GM12878 (cell line): ENCODE measurements at regions not wholly inside any gene's neighbourhood (a gene's known extent, or its start where the extent isn't known, plus 50 kb on each side); places are given as distances from the start of the nearest gene placed in this dataset.

ENCODE experiments used
- ATAC-seq: fragments of 200-7000 bp; cut with Tn5 transposase; 3 replicates; pipeline ENCODE4 v1.9.1; 2020; ENCODE audit warnings: mild to moderate bottlenecking, moderate library complexity
- BruUV-seq: library from RNA; stranded (reverse); fragments of 400-500 nt; replicated peaks from 2 replicates; lab custom pipeline; 2021; lab: Mats Ljungman, UMichigan
- CTCF ChIA-PET: fragments of 300-600 bp; sonication (Branson Sonifier 250); formaldehyde crosslinking; extraction: SDS; loops from one replicate; lab custom pipeline; 2021; ENCODE audit warnings: inconsistent platforms; lab: Yijun Ruan, JAX
- POLR2A ChIA-PET: fragments of 350-600 bp; formaldehyde crosslinking; extraction: SDS; loops from one replicate; lab custom pipeline; 2021; ENCODE audit warnings: inconsistent platforms; lab: Charles Lee
- RAD21 ChIA-PET: fragments of 300-600 bp; sonication (Branson Sonifier 250); formaldehyde crosslinking; loops from one replicate; lab custom pipeline; 2023; ENCODE audit warnings: antibody characterized with exemption; ENCODE audit not compliant: unreplicated experiment; lab: Charles Lee
- SMC1A ChIA-PET: fragments of 300-600 bp; sonication (Branson Sonifier 250); formaldehyde crosslinking; loops from one replicate; lab custom pipeline; 2023; ENCODE audit not compliant: unreplicated experiment, uncharacterized antibody; lab: Charles Lee
- DNase-seq: peaks from one replicate; pipeline ENCODE4 v3.0.0-alpha.2; 2011; ENCODE audit warnings: low read depth, low spot score
- FAIRE-seq: peaks from 3 replicates; lab custom pipeline; 2011; peaks lifted over from hg19 to GRCh38; lab: Jason Lieb, UNC
- H2AFZ ChIP-seq: 2 replicates; pipeline ENCODE4 v1.6.0; 2011; ENCODE audit warnings: low read depth, low read length, control low read depth; ENCODE audit not compliant: control insufficient read depth
- H3K27ac ChIP-seq: 2 replicates; pipeline ENCODE4 v1.5.1; 2011; ENCODE audit warnings: control low read depth; ENCODE audit not compliant: control insufficient read depth, insufficient read depth
- H3K27me3 ChIP-seq, 2 experiments: replicated peaks in 1 of 2; 2 replicates each; pipeline versions ENCODE4 v1.6.0 to v1.6.1; 2011; ENCODE audit warnings: low read length in 1 of 2; ENCODE audit not compliant: control insufficient read depth in 2 of 2, insufficient read depth in 2 of 2
- H3K36me3 ChIP-seq, 2 experiments: 2 replicates each; pipeline ENCODE4 v1.5.1; 2011; ENCODE audit warnings: low read length in 1 of 2; ENCODE audit not compliant: control insufficient read depth in 2 of 2, insufficient read depth in 2 of 2
- H3K4me1 ChIP-seq: 2 replicates; pipeline ENCODE4 v1.6.1; 2011; ENCODE audit warnings: mild to moderate bottlenecking, low read length, moderate library complexity, mixed read lengths; ENCODE audit not compliant: control insufficient read depth, insufficient read depth
- H3K4me2 ChIP-seq: 2 replicates; pipeline ENCODE4 v1.6.0; 2011; ENCODE audit warnings: control low read depth; ENCODE audit not compliant: control insufficient read depth, insufficient read depth
- H3K4me3 ChIP-seq: fragments of 200-600 bp; sonication (generic); 2 replicates; pipeline ENCODE4 v1.5.1; 2016
- H3K79me2 ChIP-seq: 2 replicates; pipeline ENCODE4 v1.6.0; 2011; ENCODE audit warnings: low read length; ENCODE audit not compliant: control insufficient read depth, insufficient read depth
- H3K9ac ChIP-seq: 2 replicates; pipeline ENCODE4 v1.8.0; 2011; ENCODE audit warnings: low read length, control low read depth, mixed read lengths; ENCODE audit not compliant: control insufficient read depth, insufficient read depth
- H3K9me3 ChIP-seq: replicated peaks from 3 replicates; pipeline ENCODE4 v1.5.1; 2011; ENCODE audit warnings: mild to moderate bottlenecking, low read length; ENCODE audit not compliant: control insufficient read depth, insufficient read depth
- H4K20me1 ChIP-seq: 2 replicates; pipeline ENCODE4 v1.6.0; 2011; ENCODE audit not compliant: control insufficient read depth, insufficient read depth
- ELK1 ChIP-seq: IDR thresholded peaks from 2 replicates; pipeline ENCODE4 v1.6.1; 2012; ENCODE audit warnings: low read depth, low read length, improper control_type of control experiment
- ESRRA ChIP-seq: IDR thresholded peaks from 2 replicates; pipeline ENCODE4 v1.6.1; 2012; ENCODE audit warnings: mild to moderate bottlenecking, low read length, improper control_type of control experiment
- IKZF1 ChIP-seq: fragments of 450-650 bp; conservative IDR thresholded peaks from 2 replicates; pipeline ENCODE4 v1.6.1; 2017; ENCODE audit warnings: antibody characterized with exemption, mild to moderate bottlenecking
- KAT2A ChIP-seq: conservative IDR thresholded peaks from 2 replicates; pipeline ENCODE4 v1.6.1; 2011; ENCODE audit warnings: low read depth, low read length; ENCODE audit not compliant: control insufficient read depth
- MEF2B ChIP-seq: fragments of 450-650 bp; IDR thresholded peaks from 2 replicates; pipeline ENCODE4 v1.6.1; 2018; ENCODE audit warnings: mild to moderate bottlenecking, moderate library complexity; ENCODE audit not compliant: partially characterized antibody, poor library complexity, severe bottlenecking
- MYB ChIP-seq: fragments of 150-350 bp; IDR thresholded peaks from 2 replicates; pipeline ENCODE4 v1.6.1; 2014; ENCODE audit warnings: mild to moderate bottlenecking, low read depth, low read length, borderline replicate concordance
- NBN ChIP-seq: fragments of 450-650 bp; IDR thresholded peaks from 2 replicates; pipeline ENCODE4 v1.6.1; 2016
- NFIC ChIP-seq: IDR thresholded peaks from 2 replicates; pipeline ENCODE4 v1.6.1; 2012; ENCODE audit warnings: low read depth, mild to moderate bottlenecking, inconsistent platforms, low read length, moderate library complexity
- PML ChIP-seq: IDR thresholded peaks from 2 replicates; pipeline ENCODE4 v1.6.1; 2012; ENCODE audit warnings: low read length, inconsistent platforms
- POLR2A ChIP-seq: IDR thresholded peaks from 2 replicates; pipeline ENCODE4 v1.6.1; 2011; ENCODE audit warnings: low read depth, mild to moderate bottlenecking, low read length
- SMAD1 ChIP-seq: fragments of 450-650 bp; IDR thresholded peaks from 2 replicates; pipeline ENCODE4 v1.6.1; 2018; ENCODE audit warnings: mild to moderate bottlenecking, low read depth; ENCODE audit not compliant: partially characterized antibody
- TAF1 ChIP-seq: IDR thresholded peaks from 2 replicates; pipeline ENCODE4 v1.6.1; 2011; ENCODE audit warnings: mild to moderate bottlenecking, low read depth, low read length, borderline replicate concordance
- YY1 ChIP-seq: IDR thresholded peaks from 2 replicates; pipeline ENCODE4 v1.6.1; 2011; ENCODE audit warnings: low read depth, mild to moderate bottlenecking, low read length
- WGBS: methylation state at CpG from one replicate; pipeline ENCODE4 v1.1.6; 2016; ENCODE audit warnings: low lambda C conversion rate; ENCODE audit not compliant: insufficient replicate concordance, insufficient coverage; ENCODE audit errors: missing lambda C conversion rate; 5-methylcytosine and 5-hydroxymethylcytosine counted together
- in situ Hi-C: fragments of 300-500 bp; cut with MboI; formaldehyde crosslinking; loops from 9 replicates; pipeline ENCODE4 v1.14.3; 2018; ENCODE audit warnings: mixed read lengths
- intact Hi-C: fragments of 100-400 bp; cut with micrococcal nuclease; formaldehyde crosslinking; loops from one replicate; pipeline ENCODE4 v1.14.2; 2022; ENCODE audit not compliant: unreplicated experiment
- TF ChIP-seq, protein P1 (sequence below): fragments of 450-650 bp; IDR thresholded peaks from 2 replicates; pipeline ENCODE4 v1.6.1; 2018; ENCODE audit warnings: borderline replicate concordance, mild to moderate bottlenecking; ENCODE audit not compliant: partially characterized antibody
- TF ChIP-seq, protein P2 (sequence below): IDR thresholded peaks from 2 replicates; pipeline ENCODE4 v1.6.1; 2011; ENCODE audit warnings: borderline replicate concordance, low read depth, mild to moderate bottlenecking, moderate library complexity, low read length; ENCODE audit not compliant: insufficient read depth, poor library complexity, severe bottlenecking
- TF ChIP-seq, protein P3 (sequence below): IDR thresholded peaks from 2 replicates; pipeline ENCODE4 v1.6.1; 2012; ENCODE audit warnings: mild to moderate bottlenecking, low read depth, low read length

DNA sequence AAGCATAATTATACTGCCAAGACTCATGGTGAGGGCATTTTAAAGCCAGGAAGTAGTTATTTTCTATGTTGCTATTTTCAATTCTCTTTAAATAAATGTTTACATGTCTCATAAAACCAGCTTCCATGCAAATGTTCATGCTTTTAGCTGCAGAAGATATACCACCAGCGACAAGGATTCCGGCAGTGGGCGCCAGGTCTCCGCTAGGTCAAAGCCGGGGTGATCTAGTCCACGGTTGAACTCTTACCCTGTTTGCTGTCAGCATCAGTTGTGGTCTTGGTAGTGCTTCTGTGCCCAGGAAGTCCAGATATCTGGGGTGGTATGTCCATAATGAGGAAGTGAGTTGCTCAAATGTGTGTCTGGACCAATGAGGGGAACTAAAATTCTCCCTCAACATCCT is 265.7 kb downstream of the BRD1 start:
- no peak overlapping the region for H3K27ac ChIP-seq
- H4K20me1 ChIP-seq = no peaks in the 10 kb centered on the region
- POLR2A ChIA-PET = no interaction called here
- H3K4me1 ChIP-seq = no peaks in the 10 kb centered on the region
- no peak overlapping the region for H2AFZ ChIP-seq
- BruUV-seq = no TSS peak
- no peak overlapping the region for H3K4me2 ChIP-seq
- in situ Hi-C loops = no loop called here
- H3K27me3 ChIP-seq = no peaks in the 10 kb centered on the region
- no peak for FAIRE-seq
- CTCF ChIA-PET = interaction anchor here (0.6 kb wide), 1 partner anchor 488 kb away, joined by 3 read pairs; no protein-coding TSS in a partner anchor
- H3K9ac ChIP-seq = no peak overlapping the region
- H3K36me3 ChIP-seq = no peaks in the 10 kb centered on the region
- SMC1A ChIA-PET = no interaction called here
- H3K4me3 ChIP-seq = no peak overlapping the region
- 35% methylated on average over 6 of the region's 6 CpGs for WGBS
- no peak for DNase-seq
- no peak for TF ChIP-seq MYB
- no peak for TF ChIP-seq PML
- no peak for TF ChIP-seq KAT2A
- TF ChIP-seq ESRRA = no peak
- no peak for TF ChIP-seq ELK1
- no peak for TF ChIP-seq IKZF1
- TF ChIP-seq, protein P1, sequence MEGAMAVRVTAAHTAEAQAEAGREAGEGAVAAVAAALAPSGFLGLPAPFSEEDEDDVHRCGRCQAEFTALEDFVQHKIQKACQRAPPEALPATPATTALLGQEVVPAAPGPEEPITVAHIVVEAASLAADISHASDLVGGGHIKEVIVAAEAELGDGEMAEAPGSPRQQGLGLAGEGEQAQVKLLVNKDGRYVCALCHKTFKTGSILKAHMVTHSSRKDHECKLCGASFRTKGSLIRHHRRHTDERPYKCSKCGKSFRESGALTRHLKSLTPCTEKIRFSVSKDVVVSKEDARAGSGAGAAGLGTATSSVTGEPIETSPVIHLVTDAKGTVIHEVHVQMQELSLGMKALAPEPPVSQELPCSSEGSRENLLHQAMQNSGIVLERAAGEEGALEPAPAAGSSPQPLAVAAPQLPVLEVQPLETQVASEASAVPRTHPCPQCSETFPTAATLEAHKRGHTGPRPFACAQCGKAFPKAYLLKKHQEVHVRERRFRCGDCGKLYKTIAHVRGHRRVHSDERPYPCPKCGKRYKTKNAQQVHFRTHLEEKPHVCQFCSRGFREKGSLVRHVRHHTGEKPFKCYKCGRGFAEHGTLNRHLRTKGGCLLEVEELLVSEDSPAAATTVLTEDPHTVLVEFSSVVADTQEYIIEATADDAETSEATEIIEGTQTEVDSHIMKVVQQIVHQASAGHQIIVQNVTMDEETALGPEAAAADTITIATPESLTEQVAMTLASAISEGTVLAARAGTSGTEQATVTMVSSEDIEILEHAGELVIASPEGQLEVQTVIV = no peak
- TF ChIP-seq, protein P2, sequence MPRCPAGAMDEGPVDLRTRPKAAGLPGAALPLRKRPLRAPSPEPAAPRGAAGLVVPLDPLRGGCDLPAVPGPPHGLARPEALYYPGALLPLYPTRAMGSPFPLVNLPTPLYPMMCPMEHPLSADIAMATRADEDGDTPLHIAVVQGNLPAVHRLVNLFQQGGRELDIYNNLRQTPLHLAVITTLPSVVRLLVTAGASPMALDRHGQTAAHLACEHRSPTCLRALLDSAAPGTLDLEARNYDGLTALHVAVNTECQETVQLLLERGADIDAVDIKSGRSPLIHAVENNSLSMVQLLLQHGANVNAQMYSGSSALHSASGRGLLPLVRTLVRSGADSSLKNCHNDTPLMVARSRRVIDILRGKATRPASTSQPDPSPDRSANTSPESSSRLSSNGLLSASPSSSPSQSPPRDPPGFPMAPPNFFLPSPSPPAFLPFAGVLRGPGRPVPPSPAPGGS = no peak
- TF ChIP-seq SMAD1 = no peak
- TF ChIP-seq NFIC = no peak
- no peak for TF ChIP-seq YY1
- TF ChIP-seq, protein P3, sequence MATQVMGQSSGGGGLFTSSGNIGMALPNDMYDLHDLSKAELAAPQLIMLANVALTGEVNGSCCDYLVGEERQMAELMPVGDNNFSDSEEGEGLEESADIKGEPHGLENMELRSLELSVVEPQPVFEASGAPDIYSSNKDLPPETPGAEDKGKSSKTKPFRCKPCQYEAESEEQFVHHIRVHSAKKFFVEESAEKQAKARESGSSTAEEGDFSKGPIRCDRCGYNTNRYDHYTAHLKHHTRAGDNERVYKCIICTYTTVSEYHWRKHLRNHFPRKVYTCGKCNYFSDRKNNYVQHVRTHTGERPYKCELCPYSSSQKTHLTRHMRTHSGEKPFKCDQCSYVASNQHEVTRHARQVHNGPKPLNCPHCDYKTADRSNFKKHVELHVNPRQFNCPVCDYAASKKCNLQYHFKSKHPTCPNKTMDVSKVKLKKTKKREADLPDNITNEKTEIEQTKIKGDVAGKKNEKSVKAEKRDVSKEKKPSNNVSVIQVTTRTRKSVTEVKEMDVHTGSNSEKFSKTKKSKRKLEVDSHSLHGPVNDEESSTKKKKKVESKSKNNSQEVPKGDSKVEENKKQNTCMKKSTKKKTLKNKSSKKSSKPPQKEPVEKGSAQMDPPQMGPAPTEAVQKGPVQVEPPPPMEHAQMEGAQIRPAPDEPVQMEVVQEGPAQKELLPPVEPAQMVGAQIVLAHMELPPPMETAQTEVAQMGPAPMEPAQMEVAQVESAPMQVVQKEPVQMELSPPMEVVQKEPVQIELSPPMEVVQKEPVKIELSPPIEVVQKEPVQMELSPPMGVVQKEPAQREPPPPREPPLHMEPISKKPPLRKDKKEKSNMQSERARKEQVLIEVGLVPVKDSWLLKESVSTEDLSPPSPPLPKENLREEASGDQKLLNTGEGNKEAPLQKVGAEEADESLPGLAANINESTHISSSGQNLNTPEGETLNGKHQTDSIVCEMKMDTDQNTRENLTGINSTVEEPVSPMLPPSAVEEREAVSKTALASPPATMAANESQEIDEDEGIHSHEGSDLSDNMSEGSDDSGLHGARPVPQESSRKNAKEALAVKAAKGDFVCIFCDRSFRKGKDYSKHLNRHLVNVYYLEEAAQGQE = no peak
- no peak for TF ChIP-seq NBN
- no peak for TF ChIP-seq POLR2A
- no peak for TF ChIP-seq MEF2B
- TF ChIP-seq TAF1 = no peak
- TF ChIP-seq, all 136 proteins: peak for 0
- no peak for ATAC-seq
- Histone ChIP-seq H3K9me3 (no peaks in the 10 kb centered on the region; the same call in 2 of the 3 replicates), H3K79me2 (no peaks in the 10 kb centered on the region; the same call in 1 of the 2 replicates)
- intact Hi-C loops = no loop called here
- RAD21 ChIA-PET = no interaction called here
